OCI-LY3 (cell line): ENCODE measurements at regions not wholly inside any gene's neighbourhood (a gene's known extent, or its start where the extent isn't known, plus 50 kb on each side); places are given as distances from the start of the nearest gene placed in this dataset.
"Not testable (repeated sequence)": the region's sequence is repeated elsewhere in the genome, so short reads cannot be mapped to it uniquely, and the experiment has no call there.

Experiments
- H2AFZ ChIP-seq: fragments of 200-600, 300-600 bp; shearing (Covaris generic); 2 replicates; pipeline ENCODE4 v1.6.0; 2014; ENCODE audit warnings: antibody characterized with exemption, low read depth, low read length
- H3K27ac ChIP-seq: fragments of 200-600, 300-600 bp; sonication (generic); 2 replicates; pipeline ENCODE4 v1.5.1; 2014; ENCODE audit warnings: mild to moderate bottlenecking, low read length, moderate library complexity, mixed read lengths
- H3K27me3 ChIP-seq: fragments of 200-600, 300-600 bp; sonication (generic); 2 replicates; pipeline ENCODE4 v1.6.1; 2014; ENCODE audit warnings: low read depth, low read length, mixed read lengths
- H3K36me3 ChIP-seq: fragments of 200-600, 300-600 bp; sonication (generic); replicated peaks from 2 replicates; pipeline ENCODE3; 2014; ENCODE audit warnings: low read depth, low read length, mixed read lengths
- H3K4me1 ChIP-seq: fragments of 300-600, 200-600 bp; sonication (generic); 2 replicates; pipeline ENCODE4 v1.6.1; 2014; ENCODE audit warnings: low read length, mixed read lengths
- H3K4me2 ChIP-seq: fragments of 200-600, 300-600 bp; sonication (generic); 2 replicates; pipeline ENCODE4 v1.6.1; 2014; ENCODE audit warnings: low read length, mixed read lengths
- H3K4me3 ChIP-seq: fragments of 300-600, 200-600 bp; sonication (generic); 2 replicates; pipeline ENCODE4 v1.5.1; 2014; ENCODE audit warnings: antibody characterized with exemption, mild to moderate bottlenecking, low read length, moderate library complexity
- H3K79me2 ChIP-seq: fragments of 300-600, 200-600 bp; shearing (Covaris generic); 2 replicates; pipeline ENCODE4 v1.6.1; 2014; ENCODE audit warnings: mild to moderate bottlenecking, low read length, mixed read lengths
- H3K9ac ChIP-seq: fragments of 300-600, 200-600 bp; shearing (Covaris generic); 2 replicates; pipeline ENCODE4 v1.6.0; 2014; ENCODE audit warnings: mild to moderate bottlenecking, low read length, moderate library complexity
- H3K9me3 ChIP-seq: fragments of 200-600, 300-600 bp; shearing (Covaris generic); 2 replicates; pipeline ENCODE4 v1.6.1; 2014; ENCODE audit warnings: low read length, mixed read lengths; ENCODE audit not compliant: insufficient read depth
- H4K20me1 ChIP-seq: fragments of 200-600, 300-600 bp; sonication (generic); 2 replicates; pipeline ENCODE4 v1.6.1; 2016; ENCODE audit warnings: low read length, mixed read lengths; ENCODE audit not compliant: insufficient read depth
- CTCF ChIP-seq: fragments of 200-600, 300-600 bp; sonication (generic); IDR thresholded peaks from 2 replicates; pipeline ENCODE4 v1.5.1; 2014; ENCODE audit warnings: antibody characterized with exemption, low read length, low read depth
- EZH2phosphoT487 ChIP-seq: fragments of 200-600 bp; shearing (Covaris generic); IDR thresholded peaks from 2 replicates; pipeline ENCODE4 v1.6.1; 2018; ENCODE audit warnings: antibody characterized with exemption, mixed run types, low read depth

DNA sequence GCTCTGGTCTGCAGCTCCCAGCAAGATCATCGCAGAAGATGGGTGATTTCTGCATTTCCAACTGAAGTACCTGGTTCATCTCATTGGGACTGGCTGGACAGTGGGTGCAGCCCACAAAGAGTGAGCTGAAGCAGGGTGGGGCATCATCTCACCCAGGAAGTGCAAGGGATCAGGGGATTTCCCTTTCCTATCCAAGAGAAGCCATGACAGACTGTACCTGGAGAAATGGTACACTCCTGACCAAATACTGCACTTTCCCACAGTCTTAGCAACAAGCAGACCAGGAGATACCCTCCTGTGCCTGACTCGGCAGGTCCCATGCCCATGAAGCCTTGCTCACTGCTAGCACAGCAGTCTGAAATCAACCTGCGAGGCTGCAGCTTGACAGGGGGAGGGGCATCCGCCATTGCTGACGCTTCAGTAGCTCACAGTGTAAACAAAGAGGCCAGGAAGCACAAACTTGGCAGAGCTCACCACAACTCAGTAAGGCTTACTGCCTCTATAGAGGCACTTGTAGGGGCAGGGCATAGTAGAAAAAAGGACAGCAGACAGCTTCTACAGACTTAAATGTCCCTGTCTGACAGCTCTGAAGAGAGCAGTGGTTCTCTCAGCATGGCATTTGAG, 60.5 kb downstream of the AREG start:
- not testable (repeated sequence) for H3K4me2 ChIP-seq, H3K4me1 ChIP-seq, H3K36me3 ChIP-seq, H3K79me2 ChIP-seq, H3K27ac ChIP-seq, H3K4me3 ChIP-seq, H3K9me3 ChIP-seq, H2AFZ ChIP-seq, H4K20me1 ChIP-seq, H3K27me3 ChIP-seq, H3K9ac ChIP-seq

- H3K9me3 ChIP-seq, H2AFZ ChIP-seq, H3K9ac ChIP-seq: not testable (repeated sequence)
Observed at GRCh38 chr4:74509363-74509762, 64.4 kb downstream of the AREG start.

GRCh38 chr4:74516303-74516702, 71.4 kb downstream of the AREG start:
- TF ChIP-seq CTCF (no peak), EZH2phosphoT487 (no peak)
- Histone ChIP-seq H4K20me1 (no peaks in the 10 kb centered on the region), H3K9me3 (no peaks in the 10 kb centered on the region), H2AFZ (no peak overlapping the region), H3K36me3 (no peaks in the 10 kb centered on the region), H3K79me2 (no peaks in the 10 kb centered on the region), H3K9ac (no peak overlapping the region), H3K4me3 (no peak overlapping the region), H3K27ac (no peak overlapping the region), H3K4me1 (no peaks in the 10 kb centered on the region), H3K4me2 (no peak overlapping the region), H3K27me3 (no peaks in the 10 kb centered on the region)

More at GRCh38 chr4:74509363-74509762, 64.4 kb downstream of the AREG start:
- H3K79me2 ChIP-seq, H3K4me3 ChIP-seq, H3K36me3 ChIP-seq, H3K4me2 ChIP-seq, H4K20me1 ChIP-seq, H3K27ac ChIP-seq, H3K27me3 ChIP-seq, H3K4me1 ChIP-seq: not testable (repeated sequence)

DNA sequence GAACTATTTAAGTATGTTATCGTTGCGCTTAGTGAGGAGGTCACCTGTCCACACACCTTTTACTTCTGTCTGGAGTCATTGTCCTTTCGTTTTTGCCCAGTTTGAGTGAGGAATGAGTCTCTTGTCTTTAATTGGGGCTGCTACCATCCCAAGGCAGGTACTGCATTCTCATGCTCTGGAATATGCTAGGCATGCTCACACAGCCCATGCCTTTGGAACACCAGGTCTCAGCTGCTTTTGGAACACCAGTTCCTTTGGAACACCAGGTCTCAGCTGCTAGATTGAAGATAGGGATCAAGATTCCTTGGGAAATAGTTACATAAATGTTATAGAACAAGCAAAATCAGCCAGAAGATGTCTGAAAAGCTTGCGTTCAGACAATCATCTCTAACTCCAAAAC, 73.1 kb downstream of the AREG start:
- no peaks in the 10 kb centered on the region for H3K4me1 ChIP-seq
- no peak overlapping the region for H3K27ac ChIP-seq
- no peaks in the 10 kb centered on the region for H3K36me3 ChIP-seq
- H3K4me3 ChIP-seq: no peak overlapping the region
- no peak overlapping the region for H3K4me2 ChIP-seq
- H4K20me1 ChIP-seq: no peaks in the 10 kb centered on the region
- no peaks in the 10 kb centered on the region for H3K9me3 ChIP-seq
- no peaks in the 10 kb centered on the region for H3K27me3 ChIP-seq
- TF ChIP-seq EZH2phosphoT487 (no peak), CTCF (no peak)
- H3K9ac ChIP-seq: no peak overlapping the region
- no peak overlapping the region for H2AFZ ChIP-seq
- no peaks in the 10 kb centered on the region for H3K79me2 ChIP-seq

- Histone ChIP-seq H3K27ac (no peak overlapping the region), H4K20me1 (no peaks in the 10 kb centered on the region), H3K4me2 (no peak overlapping the region), H3K27me3 (no peaks in the 10 kb centered on the region), H3K36me3 (no peaks in the 10 kb centered on the region), H3K9ac (no peak overlapping the region), H3K79me2 (no peaks in the 10 kb centered on the region), H3K9me3 (no peaks in the 10 kb centered on the region), H3K4me1 (no peaks in the 10 kb centered on the region), H3K4me3 (no peak overlapping the region), H2AFZ (no peak overlapping the region)
- TF ChIP-seq EZH2phosphoT487 (no peak), CTCF (no peak)
Observed at GRCh38 chr4:74522251-74522991, 77.5 kb downstream of the AREG start.
